Kidney (tissue), 13 donors: ENCODE measurements at regions not wholly inside any gene's neighbourhood (a gene's known extent, or its start where the extent isn't known, plus 50 kb on each side); places are given as distances from the start of the nearest gene placed in this dataset.

ENCODE experiments used
- DNase-seq, 5 donors: peaks; one replicate each; pipeline ENCODE4 v3.0.0-alpha.2; 2013 to 2020
- FAIRE-seq: peaks from 2 replicates; lab custom pipeline; 2012; peaks lifted over from hg19 to GRCh38; lab: Jason Lieb, UNC
- H3K27ac ChIP-seq, 2 donors: one replicate each; pipeline ENCODE4 v1.7.0; 2013; ENCODE audit warnings: low read depth in 2 of 2, low read length in 2 of 2, inconsistent platforms in 1 of 2
- H3K27me3 ChIP-seq: one replicate; pipeline ENCODE4 v1.7.1; 2013; ENCODE audit warnings: low read length, inconsistent platforms; ENCODE audit not compliant: control insufficient read depth, insufficient read depth
- H3K36me3 ChIP-seq, 3 donors: one replicate each; pipeline versions ENCODE4 v1.7.0 to v1.7.1; 2013; ENCODE audit warnings: low read length in 3 of 3, control low read depth in 1 of 3, inconsistent platforms in 1 of 3; ENCODE audit not compliant: insufficient read depth in 3 of 3, control insufficient read depth in 2 of 3
- H3K4me1 ChIP-seq, 3 donors: one replicate each; pipeline versions ENCODE4 v1.7.0 to v1.7.1; 2013; ENCODE audit warnings: low read length in 3 of 3, inconsistent platforms in 1 of 3, low read depth in 1 of 3; ENCODE audit not compliant: control insufficient read depth in 2 of 3, insufficient read depth in 2 of 3
- H3K4me3 ChIP-seq, 3 donors: one replicate each; pipeline versions ENCODE4 v1.7.0 to v1.8.1; 2013; ENCODE audit warnings: low read length in 3 of 3, control low read depth in 1 of 3, inconsistent platforms in 1 of 3
- H3K9ac ChIP-seq, 3 donors: one replicate each; pipeline versions ENCODE4 v1.7.0 to v1.7.1; 2013; ENCODE audit warnings: low read length in 3 of 3, control low read depth in 1 of 3, inconsistent platforms in 1 of 3
- H3K9me3 ChIP-seq, 3 donors: one replicate each; pipeline versions ENCODE4 v1.7.0 to v1.7.1; 2013; ENCODE audit warnings: low read length in 3 of 3, control low read depth in 1 of 3, inconsistent platforms in 1 of 3; ENCODE audit not compliant: control insufficient read depth in 2 of 3, insufficient read depth in 1 of 3
- CTCF ChIP-seq: IDR thresholded peaks from 3 replicates; pipeline ENCODE4 v1.5.1; 2012; ENCODE audit warnings: mild to moderate bottlenecking, moderate library complexity, borderline replicate concordance; ENCODE audit not compliant: insufficient read depth; ENCODE audit errors: extremely low read depth
- intact Hi-C: fragments of 100-400 bp; cut with DNase I; formaldehyde crosslinking; loops from one replicate; pipeline ENCODE4 v1.11.1; 2022
- donor health status: control.
- donor health status: control.
- donor health status: control.
- donor health status: control.
- donor health status: control.
- donor health status: DM: yes; HTN: yes; CAD: no.
- donor health status: Normal renal cell carcinoma (clear cell type).

GRCh38 chr1:73359001-73359400 lies 839.0 kb downstream of the LRRIQ3 start:
- no peak for FAIRE-seq
- no peak for DNase-seq
- H3K4me1 ChIP-seq, result no peaks in the 10 kb centered on the region
- TF ChIP-seq CTCF, result no peak
- no peak overlapping the region for H3K9ac ChIP-seq
- no peak overlapping the region for H3K27ac ChIP-seq
- H3K36me3 ChIP-seq, result no peaks in the 10 kb centered on the region
- no peak overlapping the region for H3K4me3 ChIP-seq
- intact Hi-C loops, result no loop called here
- H3K9me3 ChIP-seq, result no peaks in the 10 kb centered on the region
- H3K27me3 ChIP-seq, result no peaks in the 10 kb centered on the region

GRCh38 chr1:73356485-73356884 lies 841.5 kb downstream of the LRRIQ3 start:
- Histone ChIP-seq H3K9ac (no peak overlapping the region), H3K36me3 (no peaks in the 10 kb centered on the region), H3K9me3 (no peaks in the 10 kb centered on the region), H3K27ac (no peak overlapping the region), H3K27me3 (no peaks in the 10 kb centered on the region), H3K4me3 (no peak overlapping the region), H3K4me1 (no peaks in the 10 kb centered on the region)
- intact Hi-C loops, result no loop called here
- FAIRE-seq (no peak), DNase-seq (no peak)
- TF ChIP-seq CTCF, result no peak

- H3K27me3 ChIP-seq, result no peaks in the 10 kb centered on the region
- DNase-seq (no peak), FAIRE-seq (no peak)
- H3K9ac ChIP-seq, result no peak overlapping the region
- no peak for TF ChIP-seq CTCF
- intact Hi-C loops, result no loop called here
- H3K4me1 ChIP-seq, result no peaks in the 10 kb centered on the region
- no peaks in the 10 kb centered on the region for H3K36me3 ChIP-seq
- H3K4me3 ChIP-seq, result no peak overlapping the region
- H3K27ac ChIP-seq, result no peak overlapping the region
- no peaks in the 10 kb centered on the region for H3K9me3 ChIP-seq
Measured at GRCh38 chr1:73343947-73344346, 854.0 kb downstream of the LRRIQ3 start.

- FAIRE-seq, result no peak
- DNase-seq, result no peak
- Histone ChIP-seq H3K4me1 (no peaks in the 10 kb centered on the region), H3K9me3 (peaks cover 0 to 3% (median 0%) of the 10 kb centered on the region in 3 donors), H3K36me3 (no peaks in the 10 kb centered on the region), H3K27ac (no peak overlapping the region), H3K9ac (no peak overlapping the region), H3K27me3 (no peaks in the 10 kb centered on the region), H3K4me3 (no peak overlapping the region)
- TF ChIP-seq CTCF, result no peak
- intact Hi-C loops, result no loop called here
Measured at GRCh38 chr1:73333847-73334503, 864.0 kb downstream of the LRRIQ3 start.
